HG02610 (cell line): ENCODE measurements at regions not wholly inside any gene's neighbourhood (a gene's known extent, or its start where the extent isn't known, plus 50 kb on each side); places are given as distances from the start of the nearest gene placed in this dataset.

Experiments
- ATAC-seq: cut with Tn5 transposase; IDR thresholded peaks from one replicate; pipeline ENCODE4 v1.9.1; 2021; ENCODE audit warnings: mild to moderate bottlenecking, moderate library complexity; ENCODE audit not compliant: unreplicated experiment

- ATAC-seq, result no peak
Measured at GRCh38 chr10:131762789-131763696, 137.8 kb upstream of the PPP2R2D start.

- ATAC-seq, result no peak
Measured at GRCh38 chr10:131764929-131765328, 135.9 kb upstream of the PPP2R2D start.

- ATAC-seq, result no peak
Measured at GRCh38 chr10:131766096-131766495, 134.7 kb upstream of the PPP2R2D start.

GRCh38 chr10:131767716-131768115 is 133.1 kb upstream of the PPP2R2D start:
- no peak for ATAC-seq

GRCh38 chr10:131769571-131770410 is 131.0 kb upstream of the PPP2R2D start:
- ATAC-seq, result no peak

GRCh38 chr10:131770946-131771633 is 129.7 kb upstream of the PPP2R2D start:
- ATAC-seq, result no peak

- no peak for ATAC-seq
Measured at GRCh38 chr10:131771634-131772358, 129.0 kb upstream of the PPP2R2D start.

- no peak for ATAC-seq
Measured at GRCh38 chr10:131772441-131772840, 128.4 kb upstream of the PPP2R2D start.

- ATAC-seq, result no peak
Measured at GRCh38 chr10:131773370-131774343, 127.2 kb upstream of the PPP2R2D start.

GRCh38 chr10:131774681-131775085 is 126.1 kb upstream of the PPP2R2D start:
- no peak for ATAC-seq

GRCh38 chr10:131775433-131775832 is 125.4 kb upstream of the PPP2R2D start:
- ATAC-seq, result no peak

GRCh38 chr10:131775833-131776232 is 125.0 kb upstream of the PPP2R2D start:
- ATAC-seq, result no peak

GRCh38 chr10:131776496-131776895 is 124.3 kb upstream of the PPP2R2D start:
- no peak for ATAC-seq

GRCh38 chr10:131777162-131777561 is 123.6 kb upstream of the PPP2R2D start:
- no peak for ATAC-seq

- ATAC-seq, result no peak
Measured at GRCh38 chr10:131777921-131778320, 122.9 kb upstream of the PPP2R2D start.

- ATAC-seq, result no peak
Measured at GRCh38 chr10:131778385-131778784, 122.4 kb upstream of the PPP2R2D start.

GRCh38 chr10:131778842-131779241 is 122.0 kb upstream of the PPP2R2D start:
- no peak for ATAC-seq

- no peak for ATAC-seq
Measured at GRCh38 chr10:131779661-131780394, 121.0 kb upstream of the PPP2R2D start.

GRCh38 chr10:131781076-131781475 is 119.7 kb upstream of the PPP2R2D start:
- no peak for ATAC-seq
